K562 (cell line): ENCODE measurements at regions not wholly inside any gene's neighbourhood (a gene's known extent, or its start where the extent isn't known, plus 50 kb on each side); places are given as distances from the start of the nearest gene placed in this dataset.
A peak's percentile ranks its signal among the peaks of the same experiment; 100 is the strongest.

Source experiments
- ATAC-seq: fragments of 200-7000 bp; cut with Tn5 transposase; 3 replicates; pipeline ENCODE4 v1.9.1; 2020; ENCODE audit warnings: moderate library complexity
- BruUV-seq: library from RNA; stranded (reverse); fragments of 400-500 nt; replicated peaks from 2 replicates; lab custom pipeline; 2021; lab: Mats Ljungman, UMichigan
- CTCF ChIA-PET: fragments of 300-600 bp; formaldehyde crosslinking; extraction: SDS; loops from one replicate; lab custom pipeline; 2021; ENCODE audit warnings: low intra/inter-chr PET ratio; lab: Yijun Ruan, JAX
- POLR2A ChIA-PET: fragments of 300-600, 350-650 bp; sonication (Branson Sonifier 250); formaldehyde crosslinking; extraction: SDS; loops from one replicate; lab custom pipeline; 2021; ENCODE audit warnings: antibody characterized with exemption, inconsistent platforms; lab: Yijun Ruan, JAX
- DNase-seq, 4 experiments: peaks; one replicate each; pipeline versions ENCODE4 v3.0.0 to v3.0.0-alpha.2; 2011 to 2018; ENCODE audit warnings: low spot score in 3 of 4, mixed read lengths in 3 of 4; ENCODE audit errors: extremely low read depth in 1 of 4
- FAIRE-seq: peaks from 2 replicates; lab custom pipeline; 2011; peaks lifted over from hg19 to GRCh38; lab: Jason Lieb, UNC
- H2AFZ ChIP-seq: 2 replicates; pipeline ENCODE4 v1.6.0; 2011; ENCODE audit warnings: low read depth, low read length, control low read depth, inconsistent platforms
- H3K27ac ChIP-seq: fragments of 200-600 bp; 3 replicates; pipeline ENCODE4 v1.8.0; 2011; ENCODE audit warnings: low read depth, mild to moderate bottlenecking, control low read depth, inconsistent platforms, low read length, moderate library complexity, mixed read lengths; ENCODE audit errors: extremely low read depth
- H3K27me3 ChIP-seq, 2 experiments: fragments of 300-600 bp in 1 of 2; 2 replicates in 1 of 2; 3 replicates in 1 of 2; pipeline versions ENCODE4 v1.6.0 to v1.8.0; 2011; ENCODE audit warnings: inconsistent platforms in 2 of 2, low read length in 2 of 2, mild to moderate bottlenecking in 1 of 2, mixed read lengths in 1 of 2, moderate library complexity in 1 of 2; ENCODE audit not compliant: control insufficient read depth in 2 of 2, insufficient read depth in 2 of 2
- H3K36me3 ChIP-seq: fragments of 300-600 bp; 3 replicates; pipeline ENCODE4 v1.8.0; 2011; ENCODE audit warnings: mild to moderate bottlenecking, low read length, inconsistent platforms; ENCODE audit not compliant: control insufficient read depth, insufficient read depth
- H3K4me1 ChIP-seq, 2 experiments: fragments of 200-600 bp in 1 of 2; replicated peaks in 1 of 2; 2 replicates in 1 of 2; 3 replicates in 1 of 2; pipeline versions ENCODE4 v1.5.1 to v1.8.0; 2011; ENCODE audit warnings: inconsistent platforms in 2 of 2, low read length in 2 of 2, mild to moderate bottlenecking in 1 of 2, mixed read lengths in 1 of 2, moderate library complexity in 1 of 2; ENCODE audit not compliant: control insufficient read depth in 2 of 2, insufficient read depth in 2 of 2
- H3K4me2 ChIP-seq: 2 replicates; pipeline ENCODE4 v1.6.1; 2011; ENCODE audit warnings: low read length, control low read depth, inconsistent platforms, mixed read lengths; ENCODE audit not compliant: insufficient read depth
- H3K4me3 ChIP-seq: fragments of 200-600 bp; sonication (generic), shearing (Covaris generic); 2 replicates; pipeline ENCODE4 v1.5.1; 2016; ENCODE audit warnings: control low read depth, inconsistent platforms
- H3K79me2 ChIP-seq: fragments of 200-600 bp; 3 replicates; pipeline ENCODE4 v1.8.0; 2011; ENCODE audit warnings: low read length, inconsistent platforms; ENCODE audit not compliant: control insufficient read depth, insufficient read depth
- H3K9ac ChIP-seq, 2 experiments: 2 replicates each; pipeline versions ENCODE4 v1.6.0 to v1.6.1; 2011; ENCODE audit warnings: low read depth in 2 of 2, low read length in 2 of 2, control low read depth in 1 of 2, inconsistent platforms in 1 of 2, mild to moderate bottlenecking in 1 of 2, mixed read lengths in 1 of 2; ENCODE audit not compliant: insufficient read depth in 1 of 2
- H3K9me1 ChIP-seq: one replicate; pipeline ENCODE4 v1.6.0; 2011; ENCODE audit warnings: inconsistent platforms, mild to moderate bottlenecking, low read length, moderate library complexity; ENCODE audit not compliant: control insufficient read depth, insufficient read depth
- H3K9me3 ChIP-seq: replicated peaks from 2 replicates; pipeline ENCODE4 v1.5.1; 2011; ENCODE audit warnings: low read depth, low read length, inconsistent platforms; ENCODE audit not compliant: control insufficient read depth, insufficient read depth
- H4K20me1 ChIP-seq: replicated peaks from 2 replicates; pipeline ENCODE4 v1.6.1; 2011; ENCODE audit warnings: low read length, inconsistent platforms, mixed read lengths; ENCODE audit not compliant: control insufficient read depth, insufficient read depth
- ADNP ChIP-seq: fragments of 200-800 bp; sonication (Bioruptor generic); IDR thresholded peaks from 2 replicates; pipeline ENCODE4 v1.6.1; 2016; ENCODE audit warnings: missing genetic modification characterization, missing compliant biosample characterization
- DACH1 ChIP-seq: fragments of 450-650 bp; IDR thresholded peaks from 2 replicates; pipeline ENCODE4 v1.6.1; 2018; ENCODE audit not compliant: partially characterized antibody
- EP400 ChIP-seq: fragments of 450-650 bp; IDR thresholded peaks from 2 replicates; pipeline ENCODE4 v1.6.1; 2017; ENCODE audit warnings: antibody characterized with exemption, mild to moderate bottlenecking, moderate library complexity
- PYGO2 ChIP-seq: fragments of 450-650 bp; IDR thresholded peaks from 2 replicates; pipeline ENCODE4 v1.6.1; 2016; ENCODE audit warnings: mild to moderate bottlenecking, missing genetic modification characterization, moderate library complexity, missing compliant biosample characterization
- ZBTB9 ChIP-seq: fragments of 450-650 bp; formaldehyde crosslinking; IDR thresholded peaks from 2 replicates; pipeline ENCODE4 v1.4.0; 2020; ENCODE audit warnings: mild to moderate bottlenecking, moderate library complexity
- ZNF511 ChIP-seq: sonication (generic); formaldehyde crosslinking; IDR thresholded peaks from 2 replicates; pipeline ENCODE4 v1.8.0; 2022; ENCODE audit warnings: mild to moderate bottlenecking, missing genetic modification reagents
- WGBS: fragments of 100-300 bp; shearing (Covaris generic); methylation state at CpG from one replicate; pipeline ENCODE4 v1.1.6; 2016; ENCODE audit warnings: low coverage, mixed read lengths; ENCODE audit not compliant: insufficient coverage; ENCODE audit errors: missing lambda C conversion rate; 5-methylcytosine and 5-hydroxymethylcytosine counted together
- in situ Hi-C: fragments of 300-500 bp; cut with MboI; formaldehyde crosslinking; loops from 4 replicates; pipeline ENCODE4 v1.15.0; 2018; ENCODE audit warnings: inconsistent platforms, mixed read lengths
- intact Hi-C: fragments of 100-400 bp; cut with micrococcal nuclease; formaldehyde crosslinking; loops from 2 replicates; pipeline ENCODE4 v1.14.2; 2022

DNA sequence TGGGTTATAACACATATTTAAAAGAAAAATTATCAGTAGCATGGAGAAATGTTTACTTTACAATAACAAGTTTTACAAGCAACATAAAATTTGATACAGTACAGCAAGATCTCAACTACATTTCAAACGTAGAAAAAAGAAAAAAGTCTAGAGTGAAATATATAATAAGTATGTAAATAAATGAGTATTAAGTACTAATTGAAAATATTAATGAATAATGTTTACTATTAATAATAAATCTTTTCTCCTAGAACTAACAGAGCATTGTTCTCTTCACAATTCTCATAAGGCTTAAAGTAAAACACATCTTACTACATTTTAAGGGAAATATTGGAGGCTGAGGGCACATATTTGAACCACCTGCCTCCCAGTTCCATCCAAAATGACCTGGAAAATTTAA, 72.1 kb downstream of the TMEM212 start:
- H3K4me1 ChIP-seq: no peaks in the 10 kb centered on the region
- DNase-seq (no peak), ATAC-seq (no peak), FAIRE-seq (no peak)
- no peaks in the 10 kb centered on the region for H3K36me3 ChIP-seq
- no peak overlapping the region for H2AFZ ChIP-seq
- 0% methylated on average over 1 of the region's 1 CpG for WGBS
- in situ Hi-C loops (no loop called here), intact Hi-C loops (no loop called here)
- no peaks in the 10 kb centered on the region for H4K20me1 ChIP-seq
- no peaks in the 10 kb centered on the region for H3K27me3 ChIP-seq
- no peak overlapping the region for H3K27ac ChIP-seq
- TF ChIP-seq ZNF511 (CRISPR knock-in tag) (no peak), ADNP (no peak), ZBTB9 (CRISPR knock-in tag) (no peak), DACH1 (peak; percentile 93), PYGO2 (tag) (no peak), EP400 (no peak)
- H3K79me2 ChIP-seq: no peaks in the 10 kb centered on the region
- no TSS peak for BruUV-seq
- ChIA-PET CTCF (no interaction called here), POLR2A (no interaction called here)
- no peak overlapping the region for H3K9ac ChIP-seq
- no peaks in the 10 kb centered on the region for H3K9me1 ChIP-seq
- peaks cover 1% of the 10 kb centered on the region for H3K9me3 ChIP-seq
- no peak overlapping the region for H3K4me2 ChIP-seq
- H3K4me3 ChIP-seq: no peak overlapping the region
